Transverse colon (tissue), 4 donors: ENCODE measurements at regions not wholly inside any gene's neighbourhood (a gene's known extent, or its start where the extent isn't known, plus 50 kb on each side); places are given as distances from the start of the nearest gene placed in this dataset.

Source experiments
- DNase-seq: peaks from one replicate; pipeline ENCODE4 v3.0.0-alpha.2; 2019
- H3K27ac ChIP-seq, 4 donors: fragments of 200-600 bp; sonication (generic); 2 replicates each; pipeline ENCODE4 v1.5.1; 2016 to 2018; ENCODE audit warnings: inconsistent platforms in 4 of 4
- H3K27me3 ChIP-seq: fragments of 200-600 bp; sonication (generic); 2 replicates; pipeline ENCODE4 v1.5.1; 2017; ENCODE audit warnings: inconsistent platforms
- H3K36me3 ChIP-seq, 4 donors: fragments of 200-600 bp; sonication (generic); 2 replicates each; pipeline ENCODE4 v1.5.1; 2017 to 2019; ENCODE audit warnings: inconsistent platforms in 4 of 4
- H3K4me1 ChIP-seq, 4 donors: fragments of 200-600 bp; sonication (generic); 2 replicates each; pipeline ENCODE4 v1.5.1; 2017 to 2020; ENCODE audit warnings: inconsistent platforms in 4 of 4
- H3K4me3 ChIP-seq, 4 donors: fragments of 200-600 bp; sonication (generic); 1 replicate in 1 of 4; 2 replicates in 3 of 4; pipeline versions ENCODE4 v1.5.1 to v1.6.1; 2017 to 2019; ENCODE audit warnings: inconsistent platforms in 4 of 4
- H3K9me3 ChIP-seq, 2 donors: fragments of 200-600 bp; sonication (generic); 2 replicates each; pipeline ENCODE4 v1.5.1; 2017 to 2019; ENCODE audit warnings: inconsistent platforms in 2 of 2
- CTCF ChIP-seq, 5 experiments: fragments of 200-600 bp in 3 of 5; fragments of 450-650 bp in 2 of 5; sonication (generic) in 3 of 5; IDR thresholded peaks; 1 replicate in 2 of 5; 2 replicates in 3 of 5; pipeline ENCODE4 v1.5.1; 2016 to 2017; ENCODE audit warnings: antibody characterized with exemption in 5 of 5, inconsistent platforms in 3 of 5, mild to moderate bottlenecking in 2 of 5, moderate library complexity in 1 of 5
- EP300 ChIP-seq: sonication (generic); formaldehyde crosslinking; IDR thresholded peaks from one replicate; pipeline ENCODE4 v1.6.1; 2017; ENCODE audit warnings: antibody characterized with exemption, low read depth
- POLR2A ChIP-seq: fragments of 450-650 bp; IDR thresholded peaks from one replicate; pipeline ENCODE4 v1.6.1; 2016; ENCODE audit warnings: antibody characterized with exemption, mild to moderate bottlenecking, moderate library complexity
- POLR2AphosphoS5 ChIP-seq, 3 donors: sonication (generic); formaldehyde crosslinking; IDR thresholded peaks; one replicate each; pipeline ENCODE4 v1.6.1; 2016; ENCODE audit warnings: antibody characterized with exemption in 3 of 3
- WGBS, 2 donors: methylation state at CpG; one replicate each; pipeline ENCODE4 v1.1.5; 2018; ENCODE audit warnings: low coverage in 1 of 2; 5-methylcytosine and 5-hydroxymethylcytosine counted together
- in situ Hi-C, 4 donors: fragments of 200-750 bp; cut with MboI; loops; one replicate each; pipeline versions ENCODE4 v1.15.0 to v1.15.1; 2017; ENCODE audit warnings: low sequenced_read_pairs in 3 of 4, low pct_ligation_motif_present in 1 of 4, low pct_unique_long_range_greater_than_20kb in 1 of 4
- intact Hi-C: fragments of 100-400 bp; cut with DNase I; formaldehyde crosslinking; loops from one replicate; pipeline ENCODE4 v1.15.1; 2023; ENCODE audit warnings: low total_unique reads

- in situ Hi-C loops, result no loop called here
- WGBS, 2 donors, result 61 to 67% methylated on average over 2 of the region's 2 CpGs
Measured at GRCh38 chr15:46652266-46652665, 1017.4 kb downstream of the SQOR start.

GRCh38 chr15:46654993-46655392 lies 1020.2 kb downstream of the SQOR start:
- DNase-seq, result no peak
- intact Hi-C loops (no loop called here), in situ Hi-C loops (no loop called here)
- Histone ChIP-seq H3K4me1 (no peaks in the 10 kb centered on the region), H3K9me3 (no peaks in the 10 kb centered on the region), H3K27me3 (no peaks in the 10 kb centered on the region), H3K4me3 (no peak overlapping the region), H3K36me3 (no peaks in the 10 kb centered on the region), H3K27ac (no peak overlapping the region)
- WGBS, 2 donors, result 61 to 88% methylated on average over 2 of the region's 2 CpGs
- no peak for TF ChIP-seq EP300
- TF ChIP-seq POLR2AphosphoS5 (IDR thresholded peaks at IDR 0.05), result no peak
- no peak for TF ChIP-seq CTCF (IDR thresholded peaks at IDR 0.05)
- no peak for TF ChIP-seq POLR2A

More at GRCh38 chr15:46652266-46652665, 1017.4 kb downstream of the SQOR start:
- H3K4me1 ChIP-seq, result no peaks in the 10 kb centered on the region
- no peak for TF ChIP-seq EP300
- TF ChIP-seq POLR2A, result no peak
- no peak for TF ChIP-seq CTCF (IDR thresholded peaks at IDR 0.05)
- no peaks in the 10 kb centered on the region for H3K27me3 ChIP-seq
- no peak for DNase-seq
- H3K36me3 ChIP-seq, result no peaks in the 10 kb centered on the region
- intact Hi-C loops, result no loop called here
- no peaks in the 10 kb centered on the region for H3K9me3 ChIP-seq
- H3K27ac ChIP-seq, result no peak overlapping the region
- no peak overlapping the region for H3K4me3 ChIP-seq

- no peaks in the 10 kb centered on the region for H3K36me3 ChIP-seq
- no peak overlapping the region for H3K27ac ChIP-seq
- in situ Hi-C loops, result no loop called here
- DNase-seq, result no peak
- H3K4me1 ChIP-seq, result no peaks in the 10 kb centered on the region
- H3K9me3 ChIP-seq, result no peaks in the 10 kb centered on the region
- H3K4me3 ChIP-seq, result no peak overlapping the region
- no peaks in the 10 kb centered on the region for H3K27me3 ChIP-seq
- TF ChIP-seq POLR2A, result no peak
- no peak for TF ChIP-seq EP300
- intact Hi-C loops, result no loop called here
Measured at GRCh38 chr15:46660096-46660842, 1025.4 kb downstream of the SQOR start.

- H3K4me3 ChIP-seq, result no peak overlapping the region
- intact Hi-C loops, result no loop called here
- no peaks in the 10 kb centered on the region for H3K27me3 ChIP-seq
- H3K27ac ChIP-seq, result no peak overlapping the region
- TF ChIP-seq POLR2AphosphoS5 (IDR thresholded peaks at IDR 0.05), result no peak
- TF ChIP-seq CTCF (IDR thresholded peaks at IDR 0.05), result no peak
- no peak for TF ChIP-seq EP300
- no peak for TF ChIP-seq POLR2A
- H3K9me3 ChIP-seq, result no peaks in the 10 kb centered on the region
- H3K36me3 ChIP-seq, result no peaks in the 10 kb centered on the region
- DNase-seq, result no peak
- no peaks in the 10 kb centered on the region for H3K4me1 ChIP-seq
- in situ Hi-C loops, result no loop called here
- WGBS, 2 donors, result 76 to 83% methylated on average over 2 of the region's 2 CpGs
Measured at GRCh38 chr15:46670258-46670657, 1035.4 kb downstream of the SQOR start.

- H3K4me3 ChIP-seq, result no peak overlapping the region
- in situ Hi-C loops, result no loop called here
- no peaks in the 10 kb centered on the region for H3K36me3 ChIP-seq
- no peaks in the 10 kb centered on the region for H3K9me3 ChIP-seq
- H3K27me3 ChIP-seq, result no peaks in the 10 kb centered on the region
- TF ChIP-seq CTCF (IDR thresholded peaks at IDR 0.05) (no peak), EP300 (no peak), POLR2AphosphoS5 (IDR thresholded peaks at IDR 0.05) (no peak), POLR2A (no peak)
- intact Hi-C loops, result no loop called here
- WGBS, 2 donors, result 68 to 86% methylated on average over 1 of the region's 1 CpG
- H3K4me1 ChIP-seq, result no peaks in the 10 kb centered on the region
- no peak for DNase-seq
- H3K27ac ChIP-seq, result no peak overlapping the region
Measured at GRCh38 chr15:46671336-46671735, 1036.5 kb downstream of the SQOR start.
